ENCODE measurements at regions not wholly inside any gene's neighbourhood (a gene's known extent, or its start where the extent isn't known, plus 50 kb on each side); places are given as distances from the start of the nearest gene placed in this dataset.

DNA sequence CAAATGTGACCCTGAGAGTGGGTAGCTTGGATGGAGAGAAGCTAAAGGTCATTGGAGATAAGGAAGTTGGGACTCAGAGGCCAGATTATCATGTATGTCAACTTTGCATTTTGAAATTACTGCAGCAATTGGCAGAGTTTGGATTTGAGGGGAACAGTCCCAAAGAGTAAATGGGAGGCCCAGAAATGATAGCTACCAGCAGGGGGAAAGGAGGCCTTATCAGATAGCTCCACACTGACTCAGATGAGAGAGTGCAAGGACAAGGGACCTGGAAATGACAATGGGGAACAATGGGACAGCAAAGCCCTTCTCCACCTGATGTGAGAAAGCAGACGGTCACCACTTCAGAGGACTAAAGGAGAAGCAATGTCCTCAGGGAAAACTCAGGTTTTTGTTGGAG lies 201.5 kb upstream of the JADE1 start:
- ChIA-PET CTCF (ENCODE audit: low intra/inter-chr PET ratio) (no interaction called here), POLR2A (interaction anchor here (1.5 kb wide), 1 partner anchor 14 kb away, joined by 4 read pairs; no protein-coding TSS in a partner anchor)
- Histone ChIP-seq H3K36me3 (ENCODE audit: control insufficient read depth, insufficient read depth, low read length) (no peaks in the 10 kb centered on the region), H2AFZ (ENCODE audit: low read depth, low read length) (0 out of 2 replicates have a peak overlapping the region, but pooled peaks have one; percentile 33), H3K4me2 (ENCODE audit: insufficient read depth, low read length) (no peak overlapping the region; the same call in 1 of the 2 replicates), H3K9ac (ENCODE audit: insufficient read depth in 1 of 2, low read depth in 2 of 2, low read length in 2 of 2) (no peak overlapping the region), H3K9me3 (replicated peaks; ENCODE audit: control insufficient read depth, insufficient read depth, low read depth, low read length) (no peaks in the 10 kb centered on the region), H3K9me1 (ENCODE audit: control insufficient read depth, insufficient read depth, low read length) (no peaks in the 10 kb centered on the region), H3K79me2 (ENCODE audit: control insufficient read depth, insufficient read depth, low read length) (no peaks in the 10 kb centered on the region), H3K27ac (ENCODE audit: extremely low read depth, low read depth, low read length) (no peak overlapping the region), H3K4me1 (replicated peaks in 1 of 2; ENCODE audit: control insufficient read depth in 2 of 2, insufficient read depth in 2 of 2, low read length in 2 of 2) (peaks cover 0 to 28% of the 10 kb centered on the region in 2 experiments; a peak in 3 of 5 replicates), H4K20me1 (replicated peaks; ENCODE audit: control insufficient read depth, insufficient read depth, low read length) (no peaks in the 10 kb centered on the region), H3K4me3 (no peak overlapping the region), H3K27me3 (ENCODE audit: control insufficient read depth in 2 of 2, insufficient read depth in 2 of 2, low read length in 2 of 2) (no peaks in the 10 kb centered on the region)
- intact Hi-C loops (cut with micrococcal nuclease), result no loop called here
- in situ Hi-C loops (cut with MboI), result no loop called here
- WGBS (ENCODE audit: insufficient coverage, low coverage, missing lambda C conversion rate), result 0% methylated on average over 1 of the region's 1 CpG
- BruUV-seq (replicated peaks), result no TSS peak
- peak in 1 of 4 experiments; percentile 55 for DNase-seq (ENCODE audit: extremely low read depth in 1 of 4, low spot score in 3 of 4)
- peak; percentile 65 for FAIRE-seq
- peak; percentile 80 for ATAC-seq
- TF ChIP-seq TBP (optimal IDR thresholded peaks at IDR 0.05; ENCODE audit: low read depth, low read length) (no peak), TGIF2 (CRISPR knock-in tag; IDR thresholded peaks at IDR 0.05) (no peak), GATA2 (CRISPR knock-in tag; IDR thresholded peaks at IDR 0.05) (0 out of 2 replicates have a peak, but pooled peaks have one; percentile 22), HDAC2 (IDR thresholded peaks at IDR 0.05) (peak; percentile 44; the same call in 1 of the 2 replicates), SOX6 (IDR thresholded peaks at IDR 0.05) (peak; percentile 85), HMG20B (CRISPR knock-in tag; IDR thresholded peaks at IDR 0.05) (no peak), ASH1L (IDR thresholded peaks at IDR 0.05; ENCODE audit: borderline replicate concordance, low read depth, partially characterized antibody) (no peak), NR2C1 (IDR thresholded peaks at IDR 0.05) (no peak), NR2C1 (tag; IDR thresholded peaks at IDR 0.05) (peak; percentile 40; the same call in 1 of the 2 replicates), CTBP1 (IDR thresholded peaks at IDR 0.05; ENCODE audit: borderline replicate concordance) (peak; percentile 45; the same call in 1 of the 2 replicates), SMARCA4 (IDR thresholded peaks at IDR 0.05) (0 out of 2 replicates have a peak, but pooled peaks have one; percentile 49), TAL1 (IDR thresholded peaks at IDR 0.05) (0 out of 2 replicates have a peak, but pooled peaks have one; percentile 17), ZBED1 (IDR thresholded peaks at IDR 0.05) (no peak), RCOR1 (IDR thresholded peaks at IDR 0.05; ENCODE audit: borderline replicate concordance in 1 of 2, low read depth in 2 of 2, low read length in 2 of 2) (peak in 1 of 2 experiments; percentile 49; a peak in 2 of 4 replicates)
- TF ChIP-seq, protein P1, sequence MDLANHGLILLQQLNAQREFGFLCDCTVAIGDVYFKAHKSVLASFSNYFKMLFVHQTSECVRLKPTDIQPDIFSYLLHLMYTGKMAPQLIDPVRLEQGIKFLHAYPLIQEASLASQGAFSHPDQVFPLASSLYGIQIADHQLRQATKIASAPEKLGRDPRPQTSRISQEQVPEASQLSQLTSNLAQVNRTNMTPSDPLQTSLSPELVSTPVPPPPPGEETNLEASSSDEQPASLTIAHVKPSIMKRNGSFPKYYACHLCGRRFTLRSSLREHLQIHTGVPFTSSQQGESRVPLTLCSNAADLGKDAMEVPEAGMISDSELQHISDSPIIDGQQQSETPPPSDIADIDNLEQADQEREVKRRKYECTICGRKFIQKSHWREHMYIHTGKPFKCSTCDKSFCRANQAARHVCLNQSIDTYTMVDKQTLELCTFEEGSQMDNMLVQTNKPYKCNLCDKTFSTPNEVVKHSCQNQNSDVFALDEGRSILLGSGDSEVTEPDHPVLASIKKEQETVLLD (IDR thresholded peaks at IDR 0.05), result no peak
- TF ChIP-seq, protein P2, sequence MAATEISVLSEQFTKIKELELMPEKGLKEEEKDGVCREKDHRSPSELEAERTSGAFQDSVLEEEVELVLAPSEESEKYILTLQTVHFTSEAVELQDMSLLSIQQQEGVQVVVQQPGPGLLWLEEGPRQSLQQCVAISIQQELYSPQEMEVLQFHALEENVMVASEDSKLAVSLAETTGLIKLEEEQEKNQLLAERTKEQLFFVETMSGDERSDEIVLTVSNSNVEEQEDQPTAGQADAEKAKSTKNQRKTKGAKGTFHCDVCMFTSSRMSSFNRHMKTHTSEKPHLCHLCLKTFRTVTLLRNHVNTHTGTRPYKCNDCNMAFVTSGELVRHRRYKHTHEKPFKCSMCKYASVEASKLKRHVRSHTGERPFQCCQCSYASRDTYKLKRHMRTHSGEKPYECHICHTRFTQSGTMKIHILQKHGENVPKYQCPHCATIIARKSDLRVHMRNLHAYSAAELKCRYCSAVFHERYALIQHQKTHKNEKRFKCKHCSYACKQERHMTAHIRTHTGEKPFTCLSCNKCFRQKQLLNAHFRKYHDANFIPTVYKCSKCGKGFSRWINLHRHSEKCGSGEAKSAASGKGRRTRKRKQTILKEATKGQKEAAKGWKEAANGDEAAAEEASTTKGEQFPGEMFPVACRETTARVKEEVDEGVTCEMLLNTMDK (IDR thresholded peaks at IDR 0.05; ENCODE audit: borderline replicate concordance, insufficient read depth, low read depth, low read length, poor library complexity, severe bottlenecking), result peak; percentile 6
- TF ChIP-seq, protein P3, sequence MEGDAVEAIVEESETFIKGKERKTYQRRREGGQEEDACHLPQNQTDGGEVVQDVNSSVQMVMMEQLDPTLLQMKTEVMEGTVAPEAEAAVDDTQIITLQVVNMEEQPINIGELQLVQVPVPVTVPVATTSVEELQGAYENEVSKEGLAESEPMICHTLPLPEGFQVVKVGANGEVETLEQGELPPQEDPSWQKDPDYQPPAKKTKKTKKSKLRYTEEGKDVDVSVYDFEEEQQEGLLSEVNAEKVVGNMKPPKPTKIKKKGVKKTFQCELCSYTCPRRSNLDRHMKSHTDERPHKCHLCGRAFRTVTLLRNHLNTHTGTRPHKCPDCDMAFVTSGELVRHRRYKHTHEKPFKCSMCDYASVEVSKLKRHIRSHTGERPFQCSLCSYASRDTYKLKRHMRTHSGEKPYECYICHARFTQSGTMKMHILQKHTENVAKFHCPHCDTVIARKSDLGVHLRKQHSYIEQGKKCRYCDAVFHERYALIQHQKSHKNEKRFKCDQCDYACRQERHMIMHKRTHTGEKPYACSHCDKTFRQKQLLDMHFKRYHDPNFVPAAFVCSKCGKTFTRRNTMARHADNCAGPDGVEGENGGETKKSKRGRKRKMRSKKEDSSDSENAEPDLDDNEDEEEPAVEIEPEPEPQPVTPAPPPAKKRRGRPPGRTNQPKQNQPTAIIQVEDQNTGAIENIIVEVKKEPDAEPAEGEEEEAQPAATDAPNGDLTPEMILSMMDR (IDR thresholded peaks at IDR 0.05 in 2 of 3, conservative IDR thresholded peaks at IDR 0.05 in 1 of 3; ENCODE audit: insufficient read depth in 2 of 3, low read depth in 1 of 3, low read length in 3 of 3), result peak; percentile 18 to 42 (median 41); a peak in 2 of 6 replicates
- TF ChIP-seq, protein P4, sequence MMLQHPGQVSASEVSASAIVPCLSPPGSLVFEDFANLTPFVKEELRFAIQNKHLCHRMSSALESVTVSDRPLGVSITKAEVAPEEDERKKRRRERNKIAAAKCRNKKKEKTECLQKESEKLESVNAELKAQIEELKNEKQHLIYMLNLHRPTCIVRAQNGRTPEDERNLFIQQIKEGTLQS (IDR thresholded peaks at IDR 0.05), result peak; percentile 24; the same call in 1 of the 2 replicates
- TF ChIP-seq, protein P4 (CRISPR knock-in tag; conservative IDR thresholded peaks at IDR 0.05), result no peak
